ENCODE measurements at regions not wholly inside any gene's neighbourhood (a gene's known extent, or its start where the extent isn't known, plus 50 kb on each side); places are given as distances from the start of the nearest gene placed in this dataset.

DNA sequence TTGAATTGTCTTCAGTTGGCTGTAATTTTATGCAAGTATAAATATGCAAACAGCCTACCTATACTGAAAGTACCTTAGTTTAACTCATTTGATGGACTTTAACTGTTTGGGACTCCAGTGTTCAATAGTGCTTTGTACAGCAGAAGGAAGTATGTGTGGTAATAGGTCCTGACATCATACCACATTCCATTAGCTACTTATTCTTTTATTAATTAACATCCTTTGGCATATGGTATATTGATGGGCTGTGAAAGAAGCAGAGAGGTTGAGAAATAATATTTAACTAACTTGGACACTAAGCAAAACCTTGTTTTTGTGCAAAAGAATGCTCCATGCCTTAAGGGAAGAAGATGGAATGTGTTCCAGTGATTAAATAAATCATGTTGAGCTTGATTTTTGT, 97.6 kb upstream of the SEMA6A start:
- TF ChIP-seq, protein P1, sequence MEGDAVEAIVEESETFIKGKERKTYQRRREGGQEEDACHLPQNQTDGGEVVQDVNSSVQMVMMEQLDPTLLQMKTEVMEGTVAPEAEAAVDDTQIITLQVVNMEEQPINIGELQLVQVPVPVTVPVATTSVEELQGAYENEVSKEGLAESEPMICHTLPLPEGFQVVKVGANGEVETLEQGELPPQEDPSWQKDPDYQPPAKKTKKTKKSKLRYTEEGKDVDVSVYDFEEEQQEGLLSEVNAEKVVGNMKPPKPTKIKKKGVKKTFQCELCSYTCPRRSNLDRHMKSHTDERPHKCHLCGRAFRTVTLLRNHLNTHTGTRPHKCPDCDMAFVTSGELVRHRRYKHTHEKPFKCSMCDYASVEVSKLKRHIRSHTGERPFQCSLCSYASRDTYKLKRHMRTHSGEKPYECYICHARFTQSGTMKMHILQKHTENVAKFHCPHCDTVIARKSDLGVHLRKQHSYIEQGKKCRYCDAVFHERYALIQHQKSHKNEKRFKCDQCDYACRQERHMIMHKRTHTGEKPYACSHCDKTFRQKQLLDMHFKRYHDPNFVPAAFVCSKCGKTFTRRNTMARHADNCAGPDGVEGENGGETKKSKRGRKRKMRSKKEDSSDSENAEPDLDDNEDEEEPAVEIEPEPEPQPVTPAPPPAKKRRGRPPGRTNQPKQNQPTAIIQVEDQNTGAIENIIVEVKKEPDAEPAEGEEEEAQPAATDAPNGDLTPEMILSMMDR (IDR thresholded peaks at IDR 0.05; ENCODE audit: low read depth, low read length, poor library complexity, severe bottlenecking) = no peak
- TF ChIP-seq EZH2phosphoT487 (IDR thresholded peaks at IDR 0.05; ENCODE audit: borderline replicate concordance, low read length) = no peak
